K562 (cell line): ENCODE measurements at regions not wholly inside any gene's neighbourhood (a gene's known extent, or its start where the extent isn't known, plus 50 kb on each side); places are given as distances from the start of the nearest gene placed in this dataset.

Source experiments
- ILK ChIP-seq: fragments of 450-650 bp; IDR thresholded peaks from 2 replicates; pipeline ENCODE4 v1.6.1; 2016; ENCODE audit warnings: missing genetic modification characterization, low read depth, mild to moderate bottlenecking, missing compliant biosample characterization, moderate library complexity, borderline replicate concordance
- POLR2A ChIP-seq: fragments of 450-650 bp; conservative IDR thresholded peaks from 2 replicates; pipeline ENCODE4 v1.6.1; 2016
- ZBTB8A ChIP-seq: fragments of 450-650 bp; IDR thresholded peaks from 2 replicates; pipeline ENCODE4 v1.6.1; 2018; ENCODE audit warnings: mild to moderate bottlenecking, moderate library complexity; ENCODE audit not compliant: partially characterized antibody
- ZNF232 ChIP-seq: sonication (generic); formaldehyde crosslinking; IDR thresholded peaks from 2 replicates; pipeline ENCODE4 v1.8.0; 2022; ENCODE audit warnings: mild to moderate bottlenecking, missing genetic modification reagents

- TF ChIP-seq ZBTB8A (no peak), ZNF232 (no peak), ILK (tag) (no peak), POLR2A (no peak)
These were observed 86.4 kb downstream of the IER5 start for GRCh38 chr1:181174861-181175260.
